B cell (primary cell): ENCODE measurements at regions not wholly inside any gene's neighbourhood (a gene's known extent, or its start where the extent isn't known, plus 50 kb on each side); places are given as distances from the start of the nearest gene placed in this dataset.

Source experiments
- ATAC-seq: fragments of 200-7000 bp; cut with Tn5 transposase; one replicate; pipeline ENCODE4 v1.10.0; 2021; ENCODE audit warnings: low read depth, mild to moderate bottlenecking, moderate number of reproducible peaks, moderate library complexity
- CTCF ChIA-PET: fragments of 350-600 bp; sonication (Branson Sonifier 250); formaldehyde crosslinking; loops from one replicate; lab custom pipeline; 2021; ENCODE audit warnings: antibody characterized with exemption, inconsistent platforms; lab: Charles Lee
- POLR2A ChIA-PET: fragments of 350-600 bp; sonication (Branson Sonifier 250); formaldehyde crosslinking; loops from one replicate; lab custom pipeline; 2021; ENCODE audit warnings: antibody characterized with exemption; lab: Charles Lee
- DNase-seq: peaks from one replicate; pipeline ENCODE4 v3.0.0; 2013
- H2AFZ ChIP-seq: 2 replicates; pipeline ENCODE4 v1.6.1; 2012; ENCODE audit warnings: mild to moderate bottlenecking, low read depth, low read length; ENCODE audit not compliant: insufficient read depth, poor library complexity, severe bottlenecking
- H3K27ac ChIP-seq, 2 donors: 1 replicate in 1 of 2; 2 replicates in 1 of 2; pipeline ENCODE4 v1.5.1; 2012 to 2013; ENCODE audit warnings: low read length in 2 of 2, mild to moderate bottlenecking in 2 of 2, moderate library complexity in 1 of 2
- H3K27me3 ChIP-seq, 4 experiments: fragments of 200-600 bp in 1 of 4; sonication (generic) in 1 of 4; replicated peaks in 1 of 4; 1 replicate in 2 of 4; 2 replicates in 2 of 4; pipeline versions ENCODE4 v1.6.1 to v1.7.0; 2013 to 2016; ENCODE audit warnings: low read length in 3 of 4, mild to moderate bottlenecking in 2 of 4, mixed read lengths in 1 of 4, moderate library complexity in 1 of 4; ENCODE audit not compliant: insufficient read depth in 4 of 4, control insufficient read depth in 3 of 4; ENCODE audit errors: control extremely low read depth in 1 of 4
- H3K36me3 ChIP-seq, 2 experiments: replicated peaks in 1 of 2; 1 replicate in 1 of 2; 2 replicates in 1 of 2; pipeline versions ENCODE4 v1.6.1 to v1.7.1; 2013; ENCODE audit warnings: low read length in 1 of 2; ENCODE audit not compliant: insufficient read depth in 2 of 2, control insufficient read depth in 1 of 2; ENCODE audit errors: control extremely low read depth in 1 of 2, extremely low read depth in 1 of 2
- H3K4me1 ChIP-seq, 2 donors: fragments of 200-600 bp in 1 of 2; sonication (generic) in 1 of 2; 1 replicate in 1 of 2; 2 replicates in 1 of 2; pipeline versions ENCODE4 v1.5.1 to v1.6.1; 2013 to 2017; ENCODE audit warnings: low read length in 2 of 2; ENCODE audit not compliant: control insufficient read depth in 2 of 2, insufficient read depth in 2 of 2
- H3K4me2 ChIP-seq: replicated peaks from 2 replicates; pipeline ENCODE3; 2012; ENCODE audit warnings: mild to moderate bottlenecking, low read depth, low read length; ENCODE audit not compliant: poor library complexity, severe bottlenecking
- H3K4me3 ChIP-seq, 5 experiments: fragments of 200-600 bp in 1 of 5; sonication (generic) in 1 of 5; 1 replicate in 3 of 5; 2 replicates in 2 of 5; pipeline versions ENCODE4 v1.5.1 to v1.7.0; 2011 to 2016; ENCODE audit warnings: low read length in 4 of 5, mild to moderate bottlenecking in 4 of 5, low read depth in 2 of 5, control low read depth in 1 of 5, moderate library complexity in 1 of 5; ENCODE audit not compliant: insufficient read depth in 1 of 5; ENCODE audit errors: control extremely low read depth in 1 of 5, extremely low read depth in 1 of 5
- H3K79me2 ChIP-seq: fragments of 200-600 bp; sonication (generic); one replicate; pipeline ENCODE4 v1.6.0; 2016; ENCODE audit warnings: low read length; ENCODE audit not compliant: control insufficient read depth, insufficient read depth
- H3K9ac ChIP-seq: fragments of 200-600 bp; sonication (generic); 2 replicates; pipeline ENCODE4 v1.6.1; 2017; ENCODE audit warnings: mild to moderate bottlenecking, low read length, moderate library complexity
- H3K9me3 ChIP-seq, 3 donors: one replicate each; pipeline versions ENCODE4 v1.6.1 to v1.7.1; 2013; ENCODE audit warnings: low read length in 2 of 3; ENCODE audit not compliant: control insufficient read depth in 2 of 3, insufficient read depth in 1 of 3; ENCODE audit errors: control extremely low read depth in 1 of 3
- H4K20me1 ChIP-seq: 2 replicates; pipeline ENCODE4 v1.6.0; 2012; ENCODE audit warnings: mild to moderate bottlenecking, low read length; ENCODE audit not compliant: insufficient read depth, control insufficient read depth, poor library complexity, severe bottlenecking
- H3K27ac Mint-ChIP-seq: one replicate; pipeline ENCODE4 v1.8.0; 2021; ENCODE audit warnings: mixed read lengths
- H3K27me3 Mint-ChIP-seq: one replicate; pipeline ENCODE4 v1.8.0; 2021; ENCODE audit warnings: mixed read lengths
- H3K4me1 Mint-ChIP-seq: one replicate; pipeline ENCODE4 v1.8.0; 2021; ENCODE audit warnings: mixed read lengths
- H3K4me3 Mint-ChIP-seq: one replicate; pipeline ENCODE4 v1.8.0; 2021; ENCODE audit warnings: mixed read lengths
- H3K9me3 Mint-ChIP-seq: one replicate; pipeline ENCODE4 v1.8.0; 2022; ENCODE audit warnings: mixed read lengths; ENCODE audit not compliant: insufficient read depth
- EZH2 ChIP-seq: IDR thresholded peaks from 2 replicates; pipeline ENCODE4 v1.6.1; 2012; ENCODE audit warnings: borderline replicate concordance, low read depth, mild to moderate bottlenecking, moderate library complexity, low read length; ENCODE audit not compliant: insufficient read depth, poor library complexity, severe bottlenecking
- WGBS: methylation state at CpG from one replicate; pipeline ENCODE4 v1.1.5; 2013; ENCODE audit warnings: missing lambda C conversion rate; ENCODE audit not compliant: insufficient coverage; 5-methylcytosine and 5-hydroxymethylcytosine counted together
- intact Hi-C: fragments of 100-400 bp; cut with micrococcal nuclease; formaldehyde crosslinking; loops from one replicate; pipeline ENCODE4 v1.10.0; 2022
- TF ChIP-seq, protein P1 (sequence below): fragments of 200-600 bp; IDR thresholded peaks from one replicate; pipeline ENCODE4 v1.8.0; 2022; ENCODE audit warnings: antibody characterized with exemption, mild to moderate bottlenecking

- intact Hi-C loops = no loop called here
Measured at GRCh38 chr7:68265258-68265657, 1268.6 kb downstream of the TYW1 start.

GRCh38 chr7:68266004-68266579, 1269.5 kb downstream of the TYW1 start:
- Mint-ChIP-seq H3K27ac (no peak overlapping the region), H3K4me1 (no peaks in the 10 kb centered on the region), H3K4me3 (no peak overlapping the region), H3K27me3 (no peaks in the 10 kb centered on the region), H3K9me3 (peaks cover 10% of the 10 kb centered on the region)
- TF ChIP-seq EZH2 = no peak
- TF ChIP-seq, protein P1, sequence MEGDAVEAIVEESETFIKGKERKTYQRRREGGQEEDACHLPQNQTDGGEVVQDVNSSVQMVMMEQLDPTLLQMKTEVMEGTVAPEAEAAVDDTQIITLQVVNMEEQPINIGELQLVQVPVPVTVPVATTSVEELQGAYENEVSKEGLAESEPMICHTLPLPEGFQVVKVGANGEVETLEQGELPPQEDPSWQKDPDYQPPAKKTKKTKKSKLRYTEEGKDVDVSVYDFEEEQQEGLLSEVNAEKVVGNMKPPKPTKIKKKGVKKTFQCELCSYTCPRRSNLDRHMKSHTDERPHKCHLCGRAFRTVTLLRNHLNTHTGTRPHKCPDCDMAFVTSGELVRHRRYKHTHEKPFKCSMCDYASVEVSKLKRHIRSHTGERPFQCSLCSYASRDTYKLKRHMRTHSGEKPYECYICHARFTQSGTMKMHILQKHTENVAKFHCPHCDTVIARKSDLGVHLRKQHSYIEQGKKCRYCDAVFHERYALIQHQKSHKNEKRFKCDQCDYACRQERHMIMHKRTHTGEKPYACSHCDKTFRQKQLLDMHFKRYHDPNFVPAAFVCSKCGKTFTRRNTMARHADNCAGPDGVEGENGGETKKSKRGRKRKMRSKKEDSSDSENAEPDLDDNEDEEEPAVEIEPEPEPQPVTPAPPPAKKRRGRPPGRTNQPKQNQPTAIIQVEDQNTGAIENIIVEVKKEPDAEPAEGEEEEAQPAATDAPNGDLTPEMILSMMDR = no peak
- Histone ChIP-seq H3K4me2 (no peak overlapping the region), H3K9me3 (peaks cover 3 to 15% (median 8%) of the 10 kb centered on the region in 3 donors), H3K9ac (no peak overlapping the region), H2AFZ (no peak overlapping the region), H3K4me1 (no peaks in the 10 kb centered on the region), H4K20me1 (no peaks in the 10 kb centered on the region), H3K79me2 (no peaks in the 10 kb centered on the region), H3K27ac (no peak overlapping the region), H3K36me3 (no peaks in the 10 kb centered on the region), H3K4me3 (no peak overlapping the region), H3K27me3 (no peaks in the 10 kb centered on the region)
- 80% methylated on average over 1 of the region's 9 CpGs for WGBS
- ChIA-PET POLR2A (no interaction called here), CTCF (interaction anchor here (0.8 kb wide), 1 partner anchor 29 kb away, joined by 3 read pairs; no protein-coding TSS in a partner anchor)
- no peak for DNase-seq
- no peak for ATAC-seq
- intact Hi-C loops = no loop called here

More at GRCh38 chr7:68265258-68265657, 1268.6 kb downstream of the TYW1 start:
- CTCF ChIA-PET = no interaction called here
- peaks cover 10% of the 10 kb centered on the region for H3K9me3 Mint-ChIP-seq
- DNase-seq = no peak
- WGBS = no CpG with 5 or more reads among the region's 3 CpGs
- no peak for TF ChIP-seq EZH2
- TF ChIP-seq, protein P1 = no peak
- no peaks in the 10 kb centered on the region for H3K4me1 Mint-ChIP-seq
- H3K27ac ChIP-seq = no peak overlapping the region
- no peak overlapping the region for H3K4me3 Mint-ChIP-seq
- no peaks in the 10 kb centered on the region for H4K20me1 ChIP-seq
- no peaks in the 10 kb centered on the region for H3K4me1 ChIP-seq
- H3K79me2 ChIP-seq = no peaks in the 10 kb centered on the region
- POLR2A ChIA-PET = no interaction called here
- no peak overlapping the region for H2AFZ ChIP-seq
- ATAC-seq = no peak
- no peak overlapping the region for H3K4me2 ChIP-seq
- H3K9me3 ChIP-seq = peaks cover 3 to 15% (median 8%) of the 10 kb centered on the region in 3 donors
- H3K4me3 ChIP-seq = no peak overlapping the region
- no peaks in the 10 kb centered on the region for H3K36me3 ChIP-seq
- no peak overlapping the region for H3K27ac Mint-ChIP-seq
- H3K9ac ChIP-seq = no peak overlapping the region
- H3K27me3 ChIP-seq = no peaks in the 10 kb centered on the region
- H3K27me3 Mint-ChIP-seq = no peaks in the 10 kb centered on the region
